COR-L47 (cell line): ENCODE measurements at regions not wholly inside any gene's neighbourhood (a gene's known extent, or its start where the extent isn't known, plus 50 kb on each side); places are given as distances from the start of the nearest gene placed in this dataset.
"Not testable (repeated sequence)": the region's sequence is repeated elsewhere in the genome, so short reads cannot be mapped to it uniquely, and the experiment has no call there.

ENCODE experiments used
- DNase-seq: peaks from one replicate; lab custom pipeline; 2025; lab: John Stamatoyannopoulos, UW

GRCh38 chr11:37431633-37432230, 833.7 kb upstream of the RAG2 start:
- not testable (repeated sequence) for DNase-seq

GRCh38 chr11:37430966-37431632, 833.1 kb upstream of the RAG2 start:
- DNase-seq = not testable (repeated sequence)

- DNase-seq = no peak
Measured at GRCh38 chr11:37422511-37422910, 824.5 kb upstream of the RAG2 start.

- no peak for DNase-seq
Measured at GRCh38 chr11:37411289-37411688, 813.3 kb upstream of the RAG2 start.

- no peak for DNase-seq
Measured at GRCh38 chr11:37409124-37409523, 811.1 kb upstream of the RAG2 start.

- DNase-seq = no peak
Measured at GRCh38 chr11:37407461-37407860, 809.4 kb upstream of the RAG2 start.

GRCh38 chr11:37406651-37407050, 808.6 kb upstream of the RAG2 start:
- DNase-seq = no peak

GRCh38 chr11:37404231-37404630, 806.2 kb upstream of the RAG2 start:
- DNase-seq = no peak

- DNase-seq = no peak
Measured at GRCh38 chr11:37402663-37403062, 804.6 kb upstream of the RAG2 start.

- DNase-seq = no peak
Measured at GRCh38 chr11:37394236-37394870, 796.3 kb upstream of the RAG2 start.

GRCh38 chr11:37391615-37392014, 793.6 kb upstream of the RAG2 start:
- DNase-seq = no peak

- no peak for DNase-seq
Measured at GRCh38 chr11:37390576-37391083, 792.6 kb upstream of the RAG2 start.

- DNase-seq = no peak
Measured at GRCh38 chr11:37378958-37379357, 780.9 kb upstream of the RAG2 start.

GRCh38 chr11:37372667-37373066, 774.6 kb upstream of the RAG2 start:
- no peak for DNase-seq

- no peak for DNase-seq
Measured at GRCh38 chr11:37371346-37371970, 773.4 kb upstream of the RAG2 start.

GRCh38 chr11:37370817-37371216, 772.8 kb upstream of the RAG2 start:
- no peak for DNase-seq

GRCh38 chr11:37364246-37364839, 766.3 kb upstream of the RAG2 start:
- no peak for DNase-seq

GRCh38 chr11:37353192-37353591, 755.2 kb upstream of the RAG2 start:
- no peak for DNase-seq

GRCh38 chr11:37352485-37352884, 754.4 kb upstream of the RAG2 start:
- DNase-seq = no peak

GRCh38 chr11:37343290-37343689, 745.3 kb upstream of the RAG2 start:
- DNase-seq = no peak

- no peak for DNase-seq
Measured at GRCh38 chr11:37336401-37336800, 738.4 kb upstream of the RAG2 start.

- no peak for DNase-seq
Measured at GRCh38 chr11:37333345-37333744, 735.3 kb upstream of the RAG2 start.
